Activated CD8-positive, alpha-beta memory T cell treated with anti-CD3 and anti-CD28 coated beads, Interleukin-2, amount 50 U/mL, for 48 hours (primary cell): ENCODE measurements at regions not wholly inside any gene's neighbourhood (a gene's known extent, or its start where the extent isn't known, plus 50 kb on each side); places are given as distances from the start of the nearest gene placed in this dataset.

Source experiments
- DNase-seq: peaks from one replicate; pipeline ENCODE4 v3.0.0-alpha.2; 2020

- no peak for DNase-seq
These were observed 249.1 kb upstream of the PTBP2 start for GRCh38 chr1:96472471-96472870.

GRCh38 chr1:96473791-96474434 lies 247.7 kb upstream of the PTBP2 start:
- no peak for DNase-seq

DNA sequence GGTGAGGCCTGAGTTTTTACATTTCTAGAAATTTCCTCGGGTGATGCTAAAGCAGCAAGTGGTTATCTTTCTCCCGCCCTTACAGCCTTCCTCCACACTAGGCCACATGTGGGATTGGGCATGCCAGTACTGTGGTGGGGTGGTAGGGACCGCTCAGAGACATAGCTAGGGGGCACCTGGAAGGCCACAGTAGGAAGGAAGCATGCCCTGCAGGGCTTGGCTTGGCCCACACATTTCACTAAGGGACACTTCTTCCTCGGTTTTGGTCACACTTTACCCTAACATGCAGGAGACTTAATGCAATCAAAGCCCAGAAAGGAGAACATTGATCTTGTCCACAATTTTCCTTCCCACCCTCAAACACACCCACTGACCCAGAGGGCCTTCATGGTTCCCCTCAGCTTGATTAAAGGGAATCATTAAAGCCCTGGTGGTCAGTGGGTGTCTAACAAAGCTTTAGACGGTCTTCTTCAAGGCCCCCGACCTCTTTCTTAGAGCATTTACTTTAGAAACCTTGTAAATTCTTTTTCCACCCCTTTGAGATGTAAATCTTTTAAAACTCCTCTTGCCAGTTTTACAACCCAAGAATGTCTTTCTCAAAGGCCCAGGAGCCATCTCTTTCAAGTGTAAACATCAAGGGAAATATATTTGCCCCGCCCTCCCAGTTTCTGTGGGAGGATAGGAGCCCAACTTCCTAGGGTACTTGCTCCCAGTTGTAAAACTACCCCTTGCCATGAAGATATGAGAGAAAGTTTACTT lies 246.4 kb upstream of the PTBP2 start:
- DNase-seq = no peak

- no peak for DNase-seq
These were observed 245.7 kb upstream of the PTBP2 start for GRCh38 chr1:96475903-96476302.

GRCh38 chr1:96478228-96478627 lies 243.4 kb upstream of the PTBP2 start:
- DNase-seq = no peak

GRCh38 chr1:96481409-96481808 lies 240.2 kb upstream of the PTBP2 start:
- DNase-seq = no peak

DNA sequence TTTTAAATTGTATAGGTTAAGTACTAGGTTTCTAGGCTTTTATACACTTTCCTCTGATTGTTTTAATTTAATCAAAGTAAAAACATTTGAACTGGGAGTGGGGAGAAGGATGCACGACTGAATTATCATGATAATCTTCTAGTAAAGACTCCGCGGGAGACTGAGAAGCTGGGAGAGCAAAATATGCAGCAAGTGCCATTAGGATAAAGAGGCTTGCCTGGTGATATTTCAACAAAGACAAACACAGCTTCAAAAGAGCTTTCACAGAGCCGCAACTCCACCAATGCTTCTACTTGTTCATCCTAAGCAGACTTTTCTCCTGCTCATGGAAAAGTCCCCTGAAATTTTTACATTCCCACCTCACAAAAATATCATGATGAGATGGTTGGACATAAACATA lies 239.0 kb upstream of the PTBP2 start:
- DNase-seq = no peak

DNA sequence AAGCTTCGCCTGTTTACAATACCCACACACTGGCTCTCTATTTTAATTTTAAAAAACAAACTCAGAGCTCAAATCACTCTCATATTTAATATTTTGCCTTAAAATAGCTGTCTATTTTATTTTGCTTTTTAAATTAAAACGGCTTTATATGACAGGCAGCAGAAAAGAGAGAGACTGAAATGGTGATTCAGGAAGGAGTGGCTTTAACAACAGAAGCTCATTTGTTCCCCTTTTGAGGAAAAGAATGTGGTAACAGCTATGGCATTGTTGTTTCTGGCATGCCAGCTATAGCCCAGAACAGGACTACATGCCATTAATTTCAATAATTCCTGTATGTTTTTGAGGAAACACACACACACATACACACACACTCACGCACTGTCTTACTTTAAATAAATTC lies 234.2 kb upstream of the PTBP2 start:
- no peak for DNase-seq

DNA sequence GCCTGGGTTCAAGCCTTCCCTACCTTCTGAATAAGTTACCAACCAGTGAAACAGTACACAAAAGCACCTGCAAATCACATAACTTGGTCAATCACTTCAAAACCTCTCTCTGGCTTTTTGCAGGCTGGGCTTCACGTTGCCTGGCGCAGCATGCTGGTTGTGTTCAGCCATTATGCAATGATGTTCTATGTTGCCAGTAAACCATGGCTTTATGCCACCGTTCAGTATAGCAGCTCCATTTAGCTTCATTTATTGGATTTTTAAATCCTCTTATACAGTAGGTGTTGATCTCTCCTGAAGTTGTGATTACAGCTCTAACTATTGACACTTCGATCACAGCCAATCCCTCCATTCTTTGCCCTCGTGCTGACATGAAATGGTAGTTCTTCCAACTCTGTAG lies 233.6 kb upstream of the PTBP2 start:
- no peak for DNase-seq

DNA sequence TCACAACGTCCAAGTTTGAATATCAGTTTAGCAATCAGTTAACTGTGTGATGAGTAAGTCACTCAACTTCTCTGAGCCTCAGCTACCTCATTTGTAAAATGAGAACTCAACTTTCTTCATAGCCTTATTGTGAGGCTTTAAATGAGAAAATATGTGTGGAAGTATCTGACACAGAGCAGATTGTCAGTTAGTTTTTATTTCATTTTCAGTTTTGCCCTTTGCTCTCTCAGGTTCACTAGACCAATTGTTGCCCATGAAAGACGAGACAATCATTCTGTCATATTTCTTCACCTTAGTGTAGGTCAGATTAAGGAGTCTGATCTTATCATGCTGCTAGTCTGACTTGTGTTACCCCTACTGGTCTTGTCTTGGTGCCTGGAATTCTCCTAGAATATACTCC lies 232.8 kb upstream of the PTBP2 start:
- no peak for DNase-seq

GRCh38 chr1:96492236-96492635 lies 229.3 kb upstream of the PTBP2 start:
- DNase-seq = no peak

GRCh38 chr1:96498744-96499340 lies 222.7 kb upstream of the PTBP2 start:
- DNase-seq = no peak

DNA sequence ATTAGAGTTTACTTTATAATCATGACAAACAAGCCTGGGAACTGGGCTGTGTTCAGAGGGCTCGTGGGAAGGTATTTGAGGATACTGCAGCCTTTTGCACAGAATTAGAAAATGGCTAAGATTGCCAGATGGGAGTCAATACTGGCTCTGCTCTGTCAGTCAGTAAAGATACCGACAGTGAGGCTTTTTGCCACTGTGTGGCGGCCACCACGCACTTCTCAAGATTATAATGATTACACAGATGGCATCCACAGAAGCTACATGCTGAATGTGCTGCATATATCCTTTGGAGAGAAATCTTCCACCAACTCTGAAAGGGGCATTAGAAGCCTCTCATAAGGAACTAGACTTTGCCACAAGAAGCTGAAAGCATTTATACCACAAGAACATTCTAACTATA lies 213.4 kb upstream of the PTBP2 start:
- no peak for DNase-seq

- no peak for DNase-seq
These were observed 212.2 kb upstream of the PTBP2 start for GRCh38 chr1:96509339-96509738.

DNA sequence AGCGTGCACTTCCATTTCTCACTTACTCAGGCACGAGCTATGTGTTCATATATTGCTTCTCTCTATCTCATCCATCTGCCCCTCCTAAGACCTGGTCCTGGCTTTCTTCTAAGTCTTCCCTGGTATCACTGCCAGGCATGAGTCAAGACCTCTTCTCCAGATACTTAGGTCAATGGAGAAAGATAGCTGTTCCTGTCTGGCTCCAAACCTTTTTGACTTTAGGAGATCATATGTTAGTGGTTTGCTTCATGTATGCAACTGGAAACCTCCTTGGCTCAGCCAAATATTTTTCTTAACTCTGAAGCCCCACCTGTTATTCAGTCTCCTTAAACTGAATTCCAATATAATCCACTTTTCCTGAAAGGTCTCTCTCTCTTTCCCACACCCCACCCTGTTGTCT lies 211.6 kb upstream of the PTBP2 start:
- DNase-seq = no peak

DNA sequence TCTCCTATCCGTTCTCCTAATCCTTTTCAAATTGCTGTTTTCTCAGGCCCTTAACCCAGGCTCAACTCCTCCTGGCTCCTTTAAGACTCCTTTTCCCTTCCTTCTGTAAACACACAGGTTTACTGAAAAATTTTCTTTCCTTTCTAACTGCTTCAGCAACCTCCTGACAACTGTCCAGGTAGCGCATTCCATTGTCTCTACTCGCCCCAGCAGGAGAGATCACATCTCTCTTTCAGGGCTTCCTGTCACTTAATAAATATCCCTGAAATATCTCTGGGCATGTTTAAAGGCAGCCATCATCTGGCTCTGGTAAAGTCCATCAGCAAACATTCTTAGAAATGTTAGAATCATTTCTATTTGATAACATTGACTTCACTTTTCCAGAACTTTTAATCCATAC lies 211.2 kb upstream of the PTBP2 start:
- DNase-seq = no peak

DNA sequence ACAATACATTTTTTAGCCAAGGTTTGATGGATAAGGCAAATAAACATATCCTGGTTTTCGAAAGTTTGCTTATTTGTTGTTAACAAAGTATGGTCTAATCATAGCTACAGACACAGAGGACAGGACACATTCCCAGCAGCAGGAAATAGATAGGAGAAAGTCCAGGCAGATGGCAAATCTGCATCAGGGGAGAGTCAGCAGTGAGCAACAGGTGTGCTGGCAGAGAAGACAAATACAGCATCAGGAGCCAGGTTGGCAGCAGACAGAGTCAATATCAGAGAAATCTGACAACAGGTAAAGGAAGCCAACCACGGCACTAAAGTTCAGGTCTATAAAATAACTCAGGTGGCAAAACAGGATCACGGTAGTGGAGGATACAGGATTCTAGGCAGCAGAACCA lies 210.7 kb upstream of the PTBP2 start:
- DNase-seq = no peak

DNA sequence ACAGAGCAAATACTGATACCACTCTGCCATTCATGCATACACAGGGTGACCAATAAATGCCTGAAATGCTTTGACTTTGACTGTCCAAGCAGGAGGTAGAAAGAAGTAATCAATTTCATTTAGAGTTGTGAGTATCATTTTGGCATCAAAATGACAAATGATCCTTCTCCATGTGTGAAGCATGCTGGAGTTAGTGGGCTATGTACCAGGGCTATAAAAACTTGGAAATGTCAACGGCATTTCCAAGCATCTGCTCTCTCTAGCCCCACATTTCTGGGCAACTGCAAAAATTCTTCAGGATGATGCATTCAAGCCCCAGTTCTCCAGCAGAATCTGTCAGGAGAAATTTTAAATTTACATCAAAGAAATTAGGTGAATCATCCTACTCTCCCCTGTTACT lies 208.4 kb upstream of the PTBP2 start:
- DNase-seq = no peak

DNA sequence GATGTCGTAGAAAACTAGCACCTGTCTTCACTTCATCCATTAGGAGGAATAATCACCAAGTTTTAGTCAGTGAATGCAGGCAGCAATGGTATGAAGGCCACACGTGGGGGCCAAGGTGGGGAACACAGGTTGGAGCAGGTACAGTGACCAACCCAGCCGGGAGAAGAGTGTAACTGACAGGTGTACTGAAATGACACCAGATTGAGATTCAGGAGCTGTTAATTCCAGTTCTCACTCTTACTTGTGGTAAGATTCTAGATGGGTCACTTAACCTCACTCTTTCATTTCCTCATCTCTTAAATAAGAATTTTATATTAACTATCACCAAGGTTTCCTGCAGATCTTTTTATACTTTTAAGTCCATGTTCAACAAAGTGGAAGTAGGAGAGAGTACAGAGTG lies 206.2 kb upstream of the PTBP2 start:
- no peak for DNase-seq

- no peak for DNase-seq
These were observed 205.7 kb upstream of the PTBP2 start for GRCh38 chr1:96515925-96516324.

- DNase-seq = no peak
These were observed 201.6 kb upstream of the PTBP2 start for GRCh38 chr1:96519851-96520578.

- DNase-seq = no peak
These were observed 201.0 kb upstream of the PTBP2 start for GRCh38 chr1:96520579-96520947.

- DNase-seq = no peak
These were observed 200.6 kb upstream of the PTBP2 start for GRCh38 chr1:96521010-96521409.
